GM18858 (cell line): ENCODE measurements at regions not wholly inside any gene's neighbourhood (a gene's known extent, or its start where the extent isn't known, plus 50 kb on each side); places are given as distances from the start of the nearest gene placed in this dataset.

Experiments
- ATAC-seq: cut with Tn5 transposase; IDR thresholded peaks from one replicate; pipeline ENCODE4 v1.9.1; 2021; ENCODE audit not compliant: unreplicated experiment

GRCh38 chr1:213914392-213914791, 73.4 kb upstream of the PROX1 start:
- no peak for ATAC-seq

- no peak for ATAC-seq
Observed at GRCh38 chr1:213921311-213921710, 66.5 kb upstream of the PROX1 start.

GRCh38 chr1:213921712-213922111, 66.1 kb upstream of the PROX1 start:
- ATAC-seq, result no peak

DNA sequence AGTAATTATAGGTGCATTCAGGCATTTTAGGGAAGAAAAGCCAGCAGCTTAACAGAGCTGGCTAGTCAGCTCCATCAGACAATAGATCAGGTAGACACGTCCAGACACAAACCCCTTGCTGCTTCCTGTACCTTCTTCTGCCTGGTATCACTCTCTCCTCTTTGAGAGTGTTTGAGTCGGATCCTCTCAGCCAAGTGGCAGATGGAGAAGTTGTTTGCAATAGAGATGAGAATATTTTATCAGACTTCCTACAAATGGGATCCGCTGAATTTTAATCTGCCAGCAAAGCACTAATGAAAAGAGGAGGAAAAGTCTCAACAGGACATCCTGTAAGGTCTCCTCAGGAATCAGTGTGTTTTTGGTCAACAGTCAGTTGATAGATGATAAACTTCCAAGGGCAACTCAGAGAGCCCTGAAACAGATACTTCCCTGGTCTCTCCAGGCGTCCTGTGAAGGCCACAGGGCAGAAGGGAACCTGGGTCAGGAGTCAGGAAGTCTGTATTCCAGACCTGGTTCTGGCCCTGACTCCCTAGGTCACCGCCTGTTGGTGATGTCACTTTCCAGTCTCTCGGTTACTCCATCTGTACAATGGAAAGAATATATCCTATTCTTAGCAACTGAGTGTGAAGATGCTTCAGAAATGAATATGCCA, 62.1 kb upstream of the PROX1 start:
- ATAC-seq, result no peak

- no peak for ATAC-seq
Observed at GRCh38 chr1:213927846-213928245, 59.9 kb upstream of the PROX1 start.

DNA sequence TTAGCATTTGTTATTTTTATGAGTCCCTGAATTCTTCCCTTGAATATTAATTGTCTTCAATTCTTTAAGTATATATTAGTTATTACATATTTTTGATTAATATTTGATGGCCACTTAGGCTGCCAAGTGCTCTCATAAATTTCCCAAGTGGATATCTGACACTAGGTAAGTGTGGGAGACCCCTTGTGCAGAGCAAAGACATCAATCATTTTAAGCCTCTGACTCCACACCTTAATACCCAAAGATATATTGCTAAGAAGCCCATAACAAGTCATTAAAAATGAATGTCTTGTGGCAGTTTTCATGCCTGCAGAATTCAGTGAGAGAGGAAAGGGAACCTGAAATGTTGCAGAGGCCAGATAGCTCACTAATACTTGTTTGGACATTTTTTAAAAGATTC, 58.4 kb upstream of the PROX1 start:
- no peak for ATAC-seq

DNA sequence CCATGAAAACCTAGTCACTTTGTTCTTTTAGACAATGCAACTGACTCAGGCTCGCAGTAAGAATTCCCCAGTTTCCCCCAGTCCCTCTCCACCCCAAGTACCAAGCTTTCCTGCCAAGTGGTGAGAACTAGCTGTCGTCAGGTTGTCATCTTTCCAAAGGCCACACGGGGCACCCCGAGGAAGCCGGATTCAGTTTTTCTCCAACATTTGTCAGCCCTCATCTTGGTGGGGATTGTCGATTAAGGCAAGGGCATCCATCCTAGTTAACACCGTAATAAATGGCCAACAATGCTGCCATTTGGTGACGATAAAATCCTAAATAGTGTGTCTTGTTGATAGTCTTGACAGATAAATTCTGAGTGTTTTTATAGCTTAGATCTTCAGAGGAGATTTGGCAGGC, 55.9 kb upstream of the PROX1 start:
- no peak for ATAC-seq

GRCh38 chr1:213933336-213933735, 54.4 kb upstream of the PROX1 start:
- no peak for ATAC-seq

DNA sequence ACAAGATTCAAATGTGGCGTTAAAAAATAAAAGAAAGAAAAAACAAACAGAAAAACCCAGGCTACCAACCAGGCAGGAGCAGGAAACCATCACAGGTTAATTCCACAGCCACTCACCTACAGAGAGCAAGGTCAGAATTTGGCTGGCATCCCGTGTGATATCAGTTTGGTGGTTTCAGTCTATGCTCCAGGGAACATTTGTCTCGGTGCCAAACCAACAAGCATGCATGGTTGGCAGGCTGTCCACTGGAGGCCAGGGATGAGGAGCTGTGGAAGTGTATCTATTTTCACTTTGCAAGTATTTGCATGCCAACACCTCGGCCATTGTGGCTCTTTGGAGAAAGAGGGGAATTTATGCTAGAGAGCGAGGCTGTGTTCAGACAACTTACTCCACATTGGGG, 53.1 kb upstream of the PROX1 start:
- ATAC-seq, result no peak

- no peak for ATAC-seq
Observed at GRCh38 chr1:213936571-213936970, 51.2 kb upstream of the PROX1 start.
